ENCODE measurements at regions not wholly inside any gene's neighbourhood (a gene's known extent, or its start where the extent isn't known, plus 50 kb on each side); places are given as distances from the start of the nearest gene placed in this dataset.

DNA sequence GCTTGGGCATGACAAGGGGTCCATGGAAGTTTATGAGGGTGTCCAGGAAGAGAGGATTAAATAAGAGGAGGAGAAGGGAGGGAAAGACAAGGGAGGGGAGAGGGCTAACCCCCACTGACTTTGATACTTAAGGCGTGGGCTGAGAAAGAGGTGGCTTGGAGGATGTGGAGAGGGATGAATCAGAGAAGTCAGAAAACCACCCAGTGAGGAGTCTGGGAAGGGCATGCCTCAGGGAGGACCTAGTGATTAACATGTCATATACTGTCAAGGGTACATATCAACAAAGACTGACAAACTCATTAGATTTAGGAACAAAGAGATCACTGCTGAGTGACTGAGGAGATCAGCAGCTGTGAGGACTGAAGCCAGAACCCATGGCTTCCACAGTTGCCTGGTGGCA lies 145.4 kb downstream of the IRX5 start:
- DNase-seq: no peak

DNA sequence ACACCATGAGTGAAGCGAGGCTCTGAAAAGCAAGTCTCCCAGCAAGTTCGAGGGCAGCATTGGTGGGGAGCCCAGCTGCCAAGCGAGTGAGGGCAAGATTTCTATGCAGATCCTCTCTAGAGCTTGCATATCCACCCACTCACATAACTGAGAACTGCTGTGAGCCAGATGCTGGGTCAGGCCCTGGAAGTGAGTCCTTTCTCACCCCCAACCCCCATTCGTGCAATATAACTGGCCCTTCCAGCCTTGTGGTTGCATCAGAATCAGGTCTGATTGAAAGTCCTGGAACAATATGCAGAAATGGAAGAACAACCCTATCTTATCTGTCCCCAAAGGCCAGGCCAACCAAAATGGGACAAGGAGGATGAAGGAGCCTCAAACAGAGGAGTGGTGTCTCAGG lies 146.6 kb downstream of the IRX5 start:
- DNase-seq: no peak

DNA sequence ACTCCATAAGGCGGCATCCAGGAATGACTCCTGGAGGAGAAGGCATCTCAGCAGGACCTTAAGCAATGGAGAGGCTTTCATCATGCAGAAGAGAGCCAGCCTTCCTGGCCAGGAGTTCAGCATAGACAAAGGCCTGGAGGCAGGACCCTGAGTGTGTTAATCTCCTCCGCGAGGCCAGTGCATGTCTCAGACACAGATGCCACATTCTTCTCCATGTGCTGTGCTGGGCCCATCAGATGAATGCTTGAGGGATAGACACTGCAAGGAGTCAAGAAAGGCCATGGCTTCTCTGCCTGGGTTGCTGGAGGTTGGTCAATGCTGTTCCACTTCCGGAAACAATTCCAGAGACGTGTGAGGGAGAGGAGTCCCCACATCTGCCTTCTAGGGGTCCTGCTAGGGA lies 147.5 kb downstream of the IRX5 start:
- no peak for DNase-seq

DNA sequence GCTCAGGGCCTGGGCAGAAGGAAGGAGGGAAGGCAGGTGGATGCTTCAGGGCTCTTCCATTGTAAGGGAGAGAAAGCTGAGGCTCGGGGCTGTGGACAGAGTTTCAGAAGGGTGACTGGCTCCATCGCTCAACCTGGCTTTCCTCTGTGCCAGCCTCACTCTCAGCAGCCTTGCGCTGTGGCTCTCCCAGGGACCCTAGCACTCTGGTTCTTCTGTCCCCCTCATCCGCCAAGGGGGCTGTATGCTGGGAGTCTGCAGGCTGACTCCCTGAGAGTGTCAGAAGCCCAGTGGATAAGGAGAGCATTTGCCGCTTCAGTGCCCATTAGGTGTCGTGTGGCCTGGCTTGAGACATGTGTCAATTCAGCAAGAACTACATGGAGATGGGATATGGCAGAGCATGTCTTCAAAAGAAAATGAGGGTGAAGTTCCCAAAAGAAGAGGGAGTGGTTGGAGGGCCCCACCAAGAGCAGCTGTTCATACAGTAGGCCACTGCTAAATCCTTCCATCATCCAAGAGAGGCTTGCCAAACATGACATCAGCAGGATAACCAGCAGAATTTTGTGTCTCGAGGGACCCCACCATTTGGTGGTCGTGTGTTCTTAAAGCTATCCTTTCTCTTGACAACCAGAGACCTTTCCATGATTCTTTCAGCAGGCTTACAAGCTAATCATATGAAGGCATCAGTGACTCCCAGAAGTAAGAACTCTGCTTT lies 148.2 kb downstream of the IRX5 start:
- DNase-seq: no peak

DNA sequence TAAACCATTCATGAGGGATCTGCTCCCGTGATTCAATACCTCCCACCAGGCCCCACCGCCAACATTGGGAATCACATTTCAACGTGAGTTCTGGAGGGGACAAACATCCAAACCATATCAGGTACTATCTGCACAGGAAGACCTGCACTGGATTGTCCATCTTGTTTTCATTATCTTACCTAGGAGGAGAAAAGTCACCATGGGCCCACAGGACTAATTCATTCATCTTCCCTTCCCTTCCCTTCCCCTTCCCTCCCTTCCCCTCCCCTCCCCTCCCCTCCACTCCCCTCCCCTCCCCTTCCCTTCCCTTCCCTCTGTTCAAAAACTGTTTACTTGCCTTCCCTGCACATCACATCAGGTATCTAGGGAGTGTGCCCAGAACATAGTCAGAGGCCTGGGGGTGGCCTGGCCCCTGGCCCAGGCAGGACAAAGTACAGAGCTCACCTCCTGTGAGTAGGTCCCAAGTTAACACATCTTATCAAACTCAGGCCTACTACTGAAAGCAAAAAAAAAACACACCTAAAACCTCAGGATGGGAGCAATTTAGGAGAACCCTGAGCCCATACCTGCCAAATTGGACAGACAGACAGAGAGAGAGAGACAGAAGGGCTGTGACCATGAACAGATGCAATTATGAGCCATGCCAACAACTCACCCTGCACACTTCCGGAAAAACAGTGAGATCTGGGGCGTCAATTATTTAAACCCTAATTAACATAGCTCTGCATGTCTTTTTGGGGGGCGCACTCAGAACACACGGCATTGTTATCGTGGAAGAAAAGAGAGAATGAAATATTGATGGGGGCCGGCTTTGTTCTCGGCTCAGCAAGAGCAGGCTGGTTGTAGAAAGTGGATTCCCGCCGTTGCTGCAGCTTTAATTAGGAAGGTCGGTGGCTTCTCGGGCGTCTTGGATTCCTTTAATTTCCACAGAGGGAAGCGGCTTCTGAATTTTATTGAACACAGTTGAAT lies 151.2 kb downstream of the IRX5 start:
- no peak for DNase-seq

DNA sequence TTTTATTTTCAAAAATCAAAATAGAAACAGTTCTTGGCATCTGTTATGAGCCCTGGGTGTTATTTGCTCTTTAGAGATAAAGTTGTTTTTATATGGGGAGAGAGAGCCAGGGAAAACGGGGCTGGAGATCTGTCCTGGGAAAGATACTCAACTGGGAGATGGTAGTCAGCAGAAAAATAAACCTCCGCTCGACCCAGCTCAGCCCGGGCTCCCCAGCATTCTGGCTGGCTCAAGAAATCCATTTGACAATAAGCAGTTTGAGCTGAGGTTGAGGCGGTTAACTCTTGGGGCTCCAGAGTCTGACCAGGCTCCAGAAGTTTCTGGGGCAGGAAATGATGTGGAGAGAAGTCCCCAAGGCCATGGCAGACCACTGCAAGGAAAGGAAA lies 151.9 kb downstream of the IRX5 start:
- DNase-seq: no peak

DNA sequence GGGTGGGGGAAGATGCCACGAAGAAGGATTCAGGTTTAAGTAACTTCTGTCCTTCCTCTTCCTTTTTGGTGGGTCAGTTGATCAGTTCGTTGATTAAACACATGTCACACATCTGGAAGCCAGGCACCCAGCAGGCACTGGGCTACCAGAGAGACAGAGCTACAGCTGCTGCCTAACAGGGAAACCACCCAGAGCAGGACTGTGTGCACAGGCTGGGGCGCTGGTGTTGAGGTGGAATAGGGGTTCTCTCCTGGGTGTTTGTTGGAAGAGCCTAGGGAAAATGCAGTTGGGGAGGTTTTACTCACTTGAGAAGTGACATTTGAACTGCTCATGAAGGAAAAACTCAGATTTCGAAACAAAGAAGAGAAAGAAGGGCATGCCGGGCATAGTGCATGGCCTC lies 152.4 kb downstream of the IRX5 start:
- no peak for DNase-seq

DNA sequence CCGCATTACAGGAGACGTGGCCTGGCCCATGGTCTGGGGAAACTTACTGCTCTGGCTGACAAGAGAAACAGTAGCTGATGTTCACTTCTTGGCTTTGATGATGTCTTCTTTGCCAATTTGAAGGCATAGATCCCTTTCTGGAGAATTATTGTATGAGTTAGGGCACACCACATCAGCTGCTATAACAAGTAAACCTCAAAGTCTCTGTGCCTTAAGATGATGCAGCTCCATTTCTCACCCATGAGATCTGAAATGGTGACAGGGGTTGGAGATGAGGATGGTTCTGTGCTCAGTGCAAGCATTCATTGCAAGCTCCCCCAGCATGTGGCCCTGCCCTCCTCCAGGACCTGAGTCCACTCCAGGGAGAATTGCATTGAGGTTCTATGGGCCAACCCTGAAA lies 157.4 kb downstream of the IRX5 start:
- no peak for DNase-seq

DNA sequence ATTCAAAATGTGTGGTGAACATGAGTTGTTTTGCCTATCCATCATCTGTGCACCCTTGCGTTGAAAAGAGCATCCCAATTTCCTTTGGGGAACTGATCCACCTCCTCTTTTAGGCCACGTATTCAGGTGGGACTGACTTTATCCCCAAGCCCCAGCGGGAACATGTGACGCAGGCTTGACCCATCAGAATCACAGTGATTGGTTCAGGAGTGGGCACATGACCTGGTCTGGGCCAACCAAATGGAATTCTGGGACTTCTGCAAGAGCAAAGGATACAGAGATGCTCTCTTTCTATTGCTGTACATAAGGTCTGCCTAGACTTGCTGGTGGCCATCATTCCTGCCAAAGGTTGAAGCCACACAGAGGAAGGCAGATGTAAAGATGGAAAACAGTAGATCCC lies 158.9 kb downstream of the IRX5 start:
- DNase-seq: no peak

DNA sequence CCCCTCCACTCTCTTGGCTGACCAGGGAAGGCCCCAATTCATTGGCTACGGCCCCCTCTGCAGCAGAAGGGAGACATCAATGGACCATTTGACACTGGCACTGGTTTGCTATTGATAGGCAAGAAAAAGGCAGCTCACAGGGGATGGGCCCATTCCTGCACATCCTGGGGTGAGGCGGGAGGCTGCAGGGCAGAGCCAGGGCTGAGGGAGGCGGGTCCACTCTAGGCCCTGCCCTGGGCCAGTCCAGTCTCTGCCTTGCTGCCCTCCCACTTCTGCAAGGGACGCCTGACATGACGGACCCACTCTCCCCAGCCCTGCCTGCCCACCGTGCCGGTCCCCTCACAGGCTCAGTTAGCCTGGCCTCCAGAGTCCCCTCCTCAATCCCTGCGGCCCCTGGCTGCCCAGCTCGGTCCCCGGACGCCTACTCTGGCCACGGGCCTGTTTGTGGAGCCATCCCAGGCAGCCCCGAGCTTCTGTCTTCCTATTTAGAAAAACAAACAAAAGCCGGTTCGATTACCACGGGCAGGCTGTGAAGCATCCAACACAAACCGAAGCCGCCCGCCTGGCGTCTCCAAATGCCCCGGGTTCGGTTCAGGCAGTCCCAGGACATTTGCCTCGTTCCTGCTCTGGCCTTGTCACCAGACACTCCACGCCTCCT lies 160.7 kb downstream of the IRX5 start:
- DNase-seq: no peak

DNA sequence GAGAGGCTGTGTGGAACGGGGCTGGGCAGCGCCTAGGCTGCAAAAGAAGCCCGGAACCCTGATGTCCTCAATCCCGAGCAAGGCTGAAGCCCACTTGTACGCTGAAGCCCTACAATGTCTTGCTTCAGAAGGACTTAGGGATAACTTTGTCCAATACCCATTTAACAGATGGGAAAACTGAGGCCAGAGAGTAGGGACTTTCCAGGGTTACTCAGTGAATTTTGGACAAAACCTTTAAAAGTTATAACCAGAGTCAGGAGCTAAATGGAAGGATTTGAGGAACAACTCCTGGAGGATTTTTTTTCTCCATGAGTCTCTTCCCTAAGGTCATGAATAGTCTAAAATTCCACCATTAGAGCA lies 161.2 kb downstream of the IRX5 start:
- DNase-seq: no peak

DNA sequence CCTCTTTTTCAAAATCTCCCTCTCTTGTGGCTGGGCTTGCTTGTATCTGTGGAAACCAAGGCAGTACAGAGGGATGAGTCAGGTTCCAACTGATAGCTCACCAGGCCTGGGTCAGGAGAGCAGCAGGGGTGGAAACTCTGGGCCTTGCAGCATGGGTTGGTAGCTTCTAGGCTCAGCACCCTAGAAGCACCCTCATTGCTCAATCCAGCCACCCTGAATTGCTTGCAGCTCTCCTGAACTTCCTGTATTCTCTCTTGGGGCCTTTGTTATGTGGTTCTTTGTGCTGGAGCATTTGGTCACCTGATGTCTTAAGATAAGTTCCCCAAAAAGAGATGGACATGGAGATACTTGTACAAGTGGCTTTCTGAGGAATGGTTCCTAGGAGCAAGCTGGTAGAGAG lies 169.4 kb downstream of the IRX5 start:
- no peak for DNase-seq

DNA sequence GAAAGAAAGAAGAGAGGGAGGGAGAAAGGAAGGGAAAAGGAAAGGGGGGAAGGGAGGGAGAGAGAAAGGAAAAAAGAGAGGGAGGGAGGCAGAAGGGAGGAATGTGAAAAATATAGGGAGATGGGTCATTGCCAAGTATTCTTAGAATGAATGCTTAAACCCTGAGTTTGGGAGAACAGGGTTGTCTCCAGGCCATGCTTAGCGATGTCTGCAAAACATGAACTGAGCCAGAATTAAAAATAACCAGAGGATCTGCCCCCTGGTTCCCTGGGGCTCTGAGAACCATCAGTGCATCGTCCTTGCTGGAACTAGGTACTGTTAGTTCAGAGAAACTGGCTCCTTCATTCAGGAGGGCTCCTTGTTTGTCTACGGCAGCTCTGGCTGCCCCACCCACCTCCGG lies 170.4 kb downstream of the IRX5 start:
- DNase-seq: no peak

DNA sequence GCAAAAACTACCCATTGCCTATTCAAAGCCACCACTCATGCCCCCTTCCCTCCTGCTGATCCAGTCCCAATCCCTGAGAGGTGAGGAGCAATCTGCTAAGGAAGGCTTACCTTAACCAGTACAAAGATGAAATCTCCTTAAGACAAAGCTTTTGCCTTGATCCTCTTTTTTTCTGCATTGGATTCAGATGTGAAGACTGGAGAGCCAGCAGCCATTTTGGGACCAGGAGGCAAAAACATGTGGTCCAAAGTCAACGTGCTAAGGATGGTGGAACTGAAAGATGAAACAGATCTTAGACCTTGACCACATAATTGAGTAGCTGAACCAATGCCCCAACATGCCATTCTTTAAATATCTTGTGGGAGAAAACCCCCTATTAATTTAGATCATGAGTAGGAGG lies 171.4 kb downstream of the IRX5 start:
- DNase-seq: no peak

DNA sequence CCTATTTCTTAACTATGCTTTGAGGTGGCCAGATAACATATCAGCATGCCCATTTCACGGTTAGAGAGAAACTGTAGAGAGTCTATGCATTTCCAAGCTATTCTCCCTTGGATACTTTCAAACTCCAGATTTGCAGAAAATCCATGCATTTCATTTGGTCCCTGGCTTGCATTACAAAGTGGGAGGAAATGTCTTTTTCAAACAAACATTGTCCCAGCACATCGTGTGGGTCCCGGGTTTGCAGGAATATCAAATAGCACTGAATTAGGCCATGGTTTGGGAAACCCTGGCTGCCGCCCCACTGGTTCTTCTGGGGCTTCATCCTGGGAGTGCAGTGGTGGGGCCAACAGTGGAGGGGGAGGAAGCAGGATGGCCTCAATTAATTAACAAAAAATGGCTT lies 171.9 kb downstream of the IRX5 start:
- no peak for DNase-seq

DNA sequence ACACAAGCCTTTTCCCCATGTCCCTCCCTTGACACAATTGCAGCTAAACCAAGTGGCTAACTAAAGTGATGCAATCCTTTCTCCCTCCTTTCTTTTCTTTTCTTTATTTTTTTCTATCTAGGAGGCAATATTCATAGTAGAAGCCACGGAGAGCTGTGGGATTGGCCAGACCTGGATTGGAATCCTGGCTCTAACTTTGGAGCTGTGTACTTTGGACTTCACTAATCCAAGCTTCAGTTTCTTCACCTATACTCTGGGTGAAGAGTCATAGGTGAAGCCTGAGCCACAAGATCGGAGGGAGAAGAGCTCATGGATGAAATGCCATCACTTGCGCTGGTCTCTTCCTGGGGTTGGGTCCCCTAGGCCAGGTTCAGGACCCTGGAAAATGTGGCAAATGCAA lies 177.2 kb downstream of the IRX5 start:
- no peak for DNase-seq

DNA sequence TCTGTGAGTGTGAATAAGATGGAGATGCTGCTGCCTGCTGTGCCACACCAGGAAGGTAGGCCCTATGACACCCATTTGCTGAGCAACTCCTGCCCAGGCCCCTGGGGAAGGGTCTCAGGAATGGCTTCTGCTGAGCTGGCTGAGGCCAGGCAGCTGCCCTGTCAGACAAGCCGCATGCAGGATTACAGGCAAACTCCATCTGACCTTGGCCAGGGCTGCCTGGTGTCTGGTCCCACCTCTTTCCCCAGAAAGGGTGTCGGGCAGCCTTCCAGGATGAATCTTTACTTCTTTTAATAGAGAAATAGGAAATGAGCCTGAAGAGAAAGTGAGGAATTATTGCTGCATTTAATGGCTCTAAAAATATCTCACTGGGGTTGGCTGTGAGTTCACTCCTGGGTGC lies 182.5 kb downstream of the IRX5 start:
- no peak for DNase-seq

DNA sequence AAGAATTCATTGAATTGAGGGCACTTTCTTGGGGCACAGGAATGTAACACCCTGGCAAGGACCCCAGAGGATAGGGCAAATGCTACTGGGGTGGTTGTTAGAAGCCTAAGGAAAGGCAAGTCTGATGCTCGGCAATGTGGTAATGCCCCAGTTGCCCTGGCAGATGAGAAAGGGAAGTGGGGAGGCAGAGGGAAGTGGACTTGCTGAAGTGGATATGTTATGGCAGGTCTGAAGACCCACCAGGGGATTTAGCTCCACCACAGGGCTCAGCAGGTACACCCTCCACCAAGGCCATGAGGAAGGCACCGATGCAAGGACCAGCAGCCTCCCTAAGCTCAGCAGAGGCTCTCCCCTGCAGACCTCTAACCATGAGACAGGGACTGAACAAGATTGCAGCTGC lies 184.8 kb downstream of the IRX5 start:
- DNase-seq: no peak

DNA sequence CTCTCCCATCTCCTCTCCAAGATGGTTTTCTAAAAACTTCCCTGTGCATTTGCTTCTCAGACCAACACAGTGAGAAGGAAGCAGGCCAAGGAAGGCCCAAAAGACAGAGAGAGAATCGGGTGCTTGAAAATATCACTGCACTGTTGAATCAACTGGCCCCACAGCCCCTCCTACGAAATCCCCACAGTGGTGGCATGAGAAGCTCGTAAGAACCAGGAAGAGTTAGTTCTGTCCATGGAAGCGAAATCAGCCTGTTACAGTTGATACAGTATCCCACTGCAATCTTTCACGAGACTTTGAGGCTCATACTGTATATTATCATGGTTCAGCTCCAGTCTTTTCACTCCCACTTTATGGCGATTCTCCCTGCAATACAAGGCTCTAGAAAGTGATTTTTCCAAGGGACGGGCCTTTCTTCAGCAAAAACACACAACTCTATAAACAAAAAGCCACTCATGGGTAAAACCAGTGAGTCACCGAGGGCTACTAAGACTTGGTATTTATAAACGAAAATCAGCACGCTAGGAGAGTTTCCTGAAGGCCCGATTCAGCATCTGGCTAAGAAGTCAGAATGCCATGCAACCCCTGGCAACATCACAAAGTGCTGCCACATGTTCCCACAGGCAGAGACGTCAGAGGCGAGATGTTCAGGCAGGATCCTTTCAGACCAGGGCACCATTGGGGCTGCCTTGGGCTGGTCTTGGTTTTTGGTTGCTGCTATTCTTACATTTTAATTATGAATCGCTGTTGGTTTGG lies 185.7 kb downstream of the IRX5 start:
- DNase-seq: no peak

DNA sequence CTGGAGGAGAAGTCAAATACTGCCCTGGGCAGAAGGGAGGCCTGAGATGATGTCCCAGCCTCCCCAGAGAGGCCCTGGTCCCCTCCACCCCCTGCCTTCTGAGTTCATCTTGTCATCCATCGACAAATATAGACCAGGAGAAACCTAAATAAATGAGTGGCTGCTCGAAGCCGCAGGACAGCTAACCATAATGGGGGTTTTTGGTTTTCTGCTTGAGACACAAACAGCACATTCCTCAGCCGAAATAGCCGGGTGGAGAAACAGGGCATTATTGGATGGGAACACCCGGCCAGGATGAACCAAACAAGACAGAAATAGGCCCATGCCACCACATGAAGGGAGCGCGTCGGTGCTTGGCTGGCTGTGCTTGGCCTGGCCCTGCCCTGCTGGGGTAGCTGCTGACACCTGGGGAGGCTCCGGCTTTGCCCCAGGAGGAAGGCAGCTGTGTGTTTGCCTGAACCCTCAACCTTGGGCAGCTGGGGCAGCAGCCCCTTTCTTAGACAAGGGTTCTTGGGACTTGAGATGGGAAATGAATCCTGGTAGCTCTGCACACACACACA lies 188.1 kb downstream of the IRX5 start:
- no peak for DNase-seq

DNA sequence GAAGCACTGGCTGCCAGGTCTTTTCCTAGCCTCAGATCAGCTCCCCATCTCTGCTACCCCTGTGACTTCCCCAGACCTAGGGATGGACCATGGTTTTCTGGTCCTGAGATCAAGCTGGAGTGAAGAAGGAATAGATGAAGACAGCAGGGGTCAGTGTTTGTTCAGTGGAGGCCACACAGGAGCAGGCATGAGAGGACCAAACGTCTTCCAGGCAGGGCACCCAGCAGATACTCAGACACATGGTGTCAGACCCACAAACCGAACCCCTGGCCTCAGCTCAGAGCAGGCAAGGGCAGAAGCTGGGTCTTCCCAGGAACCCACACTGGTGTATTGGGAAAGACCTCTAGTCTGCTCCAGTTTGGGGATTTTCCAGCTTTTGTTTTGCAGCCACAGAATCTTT lies 189.7 kb downstream of the IRX5 start:
- DNase-seq: no peak

DNA sequence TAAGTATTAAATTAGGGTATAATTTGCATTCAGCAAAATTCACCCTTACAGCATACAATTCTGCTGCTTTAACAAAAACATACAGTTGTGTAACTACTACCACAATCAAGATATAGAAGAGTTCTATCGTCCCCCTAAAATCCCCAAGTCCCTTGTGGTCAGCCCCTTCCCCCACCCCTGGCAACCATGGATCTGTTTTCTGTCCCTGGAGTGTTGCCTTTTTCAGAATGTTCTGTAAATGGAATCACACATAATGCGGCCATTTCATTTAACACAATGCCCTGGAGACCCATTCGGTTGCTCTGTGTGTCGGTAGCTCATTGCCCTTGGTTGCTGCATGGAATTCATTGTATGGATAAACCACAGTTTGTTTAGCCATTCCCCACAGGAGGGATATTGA lies 190.2 kb downstream of the IRX5 start:
- no peak for DNase-seq

DNA sequence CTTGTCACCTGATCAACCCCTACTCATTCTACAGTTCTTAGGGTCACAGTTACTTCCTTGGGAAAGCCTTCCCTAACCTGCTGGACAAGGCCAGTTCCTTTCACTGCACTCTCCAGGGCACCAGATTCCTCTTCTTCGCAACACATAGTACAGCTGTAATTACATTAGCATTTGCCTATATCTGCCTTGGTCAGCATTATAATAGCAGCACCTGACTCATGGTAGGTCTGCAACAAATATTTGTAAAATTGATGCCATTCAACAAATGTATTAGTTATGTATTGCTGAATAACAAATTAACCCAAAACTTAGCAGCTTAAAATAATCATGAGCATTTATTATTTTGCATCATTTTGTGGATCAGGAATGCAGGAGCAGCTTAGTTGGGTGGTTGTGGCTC lies 193.0 kb downstream of the IRX5 start:
- no peak for DNase-seq

Data from stimulated activated CD4-positive, alpha-beta T cell treated with anti-CD3 and anti-CD28 coated beads, Interleukin-2, amount 100 ng/mL, for 48 hours (primary cell).